SK-N-MC (cell line): ENCODE measurements at regions not wholly inside any gene's neighbourhood (a gene's known extent, or its start where the extent isn't known, plus 50 kb on each side); places are given as distances from the start of the nearest gene placed in this dataset.

ENCODE experiments used
- EZH2 ChIP-seq: fragments of 200-600 bp; sonication (generic); IDR thresholded peaks from one replicate; pipeline ENCODE4 v1.6.1; 2017; ENCODE audit warnings: antibody characterized with exemption
- FOXP2 ChIP-seq: optimal IDR thresholded peaks from 2 replicates; pipeline ENCODE3; 2011; ENCODE audit warnings: mild to moderate bottlenecking, moderate library complexity; ENCODE audit not compliant: insufficient read depth; ENCODE audit errors: extremely low read length, control extremely low read depth
- POLR2AphosphoS5 ChIP-seq: IDR thresholded peaks from 2 replicates; pipeline ENCODE4 v1.6.1; 2012; ENCODE audit warnings: mild to moderate bottlenecking, low read depth, low read length, borderline replicate concordance

GRCh38 chr9:99633265-99633664, 188.4 kb upstream of the NR4A3 start:
- TF ChIP-seq EZH2 (no peak), POLR2AphosphoS5 (no peak), FOXP2 (no peak)
